ENCODE measurements at regions not wholly inside any gene's neighbourhood (a gene's known extent, or its start where the extent isn't known, plus 50 kb on each side); places are given as distances from the start of the nearest gene placed in this dataset.
"Not testable (repeated sequence)": the region's sequence is repeated elsewhere in the genome, so short reads cannot be mapped to it uniquely, and the experiment has no call there.

DNA sequence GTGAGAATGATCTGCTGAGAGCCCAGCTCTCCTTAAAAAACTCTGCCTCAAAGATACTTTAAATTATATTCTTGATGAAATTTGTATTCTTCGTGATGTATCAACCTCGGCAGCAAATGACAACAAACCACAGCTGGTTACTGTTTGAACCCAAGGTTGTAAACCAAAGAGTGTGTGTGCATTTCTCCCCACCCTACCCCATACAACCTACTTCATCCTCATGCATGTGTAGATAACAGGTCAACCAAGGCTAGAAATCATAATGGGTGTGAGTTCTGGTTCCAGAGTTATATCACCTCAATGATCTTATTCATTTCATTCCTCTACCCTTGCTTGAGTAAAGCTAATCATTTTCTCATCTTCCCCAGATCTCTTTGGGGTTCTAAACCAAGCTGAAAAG, 58.8 kb upstream of the DPP6 start:
- CTCF ChIA-PET, result not testable (repeated sequence)

DNA sequence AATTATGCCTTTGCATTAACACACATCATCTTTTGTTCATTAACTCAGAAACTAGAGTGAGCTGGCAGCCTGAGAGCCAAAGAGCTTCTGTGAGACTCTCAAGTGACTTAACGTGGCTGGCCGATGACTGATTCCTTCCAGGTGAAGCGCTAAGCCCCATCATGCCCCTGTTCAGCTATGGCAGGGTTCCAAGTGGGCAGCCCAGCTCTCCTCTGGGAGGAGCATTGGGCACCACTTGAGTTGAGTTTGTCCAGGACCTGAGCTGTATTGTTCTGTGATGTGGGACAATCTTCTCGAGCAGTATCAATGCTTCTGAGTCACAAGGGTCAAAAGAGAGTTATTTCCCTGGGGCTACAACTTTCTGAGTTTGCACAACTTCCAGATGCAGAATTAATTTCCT, 53.3 kb upstream of the DPP6 start:
- H3K27me3 Mint-ChIP-seq; H3K36me3 ChIP-seq (ENCODE audit: control insufficient read depth in 2 of 2, extremely low read depth in 1 of 2, insufficient read depth in 1 of 2, low read length in 1 of 2); H3K9me3 Mint-ChIP-seq; H3K4me3 Mint-ChIP-seq; H3K9me3 ChIP-seq; H3K4me1 Mint-ChIP-seq; H3K27ac ChIP-seq (ENCODE audit: low read length); H3K36me3 Mint-ChIP-seq; H3K27me3 ChIP-seq (replicated peaks in 1 of 2; ENCODE audit: control insufficient read depth in 2 of 2, extremely low read depth in 1 of 2, insufficient read depth in 2 of 2, low read length in 1 of 2); H3K4me3 ChIP-seq (ENCODE audit: control insufficient read depth in 1 of 2, extremely low read depth in 1 of 2, low read length in 1 of 2); H3K4me1 ChIP-seq (ENCODE audit: control insufficient read depth in 1 of 2, extremely low read depth in 1 of 2, insufficient read depth in 2 of 2, low read length in 2 of 2); CTCF ChIA-PET; POLR2A ChIA-PET; DNase-seq; H3K27ac Mint-ChIP-seq; ATAC-seq (replicated peaks in 1 of 4): not testable (repeated sequence)
- WGBS (ENCODE audit: insufficient coverage), result 100% methylated on average over 1 of the region's 4 CpGs

More for the DNA sequence above, 58.8 kb upstream of the DPP6 start:
- H3K27me3 ChIP-seq (replicated peaks in 1 of 2; ENCODE audit: control insufficient read depth in 2 of 2, extremely low read depth in 1 of 2, insufficient read depth in 2 of 2, low read length in 1 of 2); H3K4me3 ChIP-seq (ENCODE audit: control insufficient read depth in 1 of 2, extremely low read depth in 1 of 2, low read length in 1 of 2); H3K27me3 Mint-ChIP-seq; H3K36me3 ChIP-seq (ENCODE audit: control insufficient read depth in 2 of 2, extremely low read depth in 1 of 2, insufficient read depth in 1 of 2, low read length in 1 of 2); POLR2A ChIA-PET; H3K36me3 Mint-ChIP-seq; H3K9me3 ChIP-seq; H3K9me3 Mint-ChIP-seq; H3K4me1 ChIP-seq (ENCODE audit: control insufficient read depth in 1 of 2, extremely low read depth in 1 of 2, insufficient read depth in 2 of 2, low read length in 2 of 2); H3K27ac Mint-ChIP-seq; H3K4me1 Mint-ChIP-seq; H3K27ac ChIP-seq (ENCODE audit: low read length); ATAC-seq (replicated peaks in 1 of 4); H3K4me3 Mint-ChIP-seq; DNase-seq: not testable (repeated sequence)
- no CpG with 5 or more reads among the region's 2 CpGs for WGBS (ENCODE audit: insufficient coverage)

All from T-cell (primary cell).